ENCODE measurements at regions not wholly inside any gene's neighbourhood (a gene's known extent, or its start where the extent isn't known, plus 50 kb on each side); places are given as distances from the start of the nearest gene placed in this dataset.
"Not testable (repeated sequence)": the region's sequence is repeated elsewhere in the genome, so short reads cannot be mapped to it uniquely, and the experiment has no call there.

- no peak for DNase-seq
Measured at GRCh38 chr3:153268564-153269279, 106.7 kb downstream of the RAP2B start.

GRCh38 chr3:153269730-153270129, 107.7 kb downstream of the RAP2B start:
- DNase-seq: no peak

- DNase-seq: no peak
Measured at GRCh38 chr3:153273217-153273616, 111.2 kb downstream of the RAP2B start.

- DNase-seq: no peak
Measured at GRCh38 chr3:153273767-153274435, 111.9 kb downstream of the RAP2B start.

- no peak for DNase-seq
Measured at GRCh38 chr3:153274561-153274960, 112.5 kb downstream of the RAP2B start.

GRCh38 chr3:153275514-153275913, 113.5 kb downstream of the RAP2B start:
- DNase-seq: no peak

- no peak for DNase-seq
Measured at GRCh38 chr3:153277029-153277428, 115.0 kb downstream of the RAP2B start.

- not testable (repeated sequence) for DNase-seq
Measured at GRCh38 chr3:153281236-153281997, 119.4 kb downstream of the RAP2B start.

- DNase-seq: no peak
Measured at GRCh38 chr3:153282355-153282754, 120.3 kb downstream of the RAP2B start.

GRCh38 chr3:153284282-153284938, 122.4 kb downstream of the RAP2B start:
- DNase-seq: peak; percentile 22

GRCh38 chr3:153285194-153285641, 123.2 kb downstream of the RAP2B start:
- no peak for DNase-seq

GRCh38 chr3:153285982-153286381, 124.0 kb downstream of the RAP2B start:
- no peak for DNase-seq

GRCh38 chr3:153287017-153287416, 125.0 kb downstream of the RAP2B start:
- DNase-seq: no peak

GRCh38 chr3:153289334-153289808, 127.3 kb downstream of the RAP2B start:
- peak; percentile 40 for DNase-seq

- no peak for DNase-seq
Measured at GRCh38 chr3:153290268-153291015, 128.4 kb downstream of the RAP2B start.

- DNase-seq: no peak
Measured at GRCh38 chr3:153291059-153291685, 129.1 kb downstream of the RAP2B start.

- no peak for DNase-seq
Measured at GRCh38 chr3:153293265-153293664, 131.2 kb downstream of the RAP2B start.

- no peak for DNase-seq
Measured at GRCh38 chr3:153295901-153296300, 133.9 kb downstream of the RAP2B start.

- DNase-seq: no peak
Measured at GRCh38 chr3:153305189-153305588, 143.2 kb downstream of the RAP2B start.

GRCh38 chr3:153311541-153311940, 149.5 kb downstream of the RAP2B start:
- DNase-seq: no peak

- DNase-seq: no peak
Measured at GRCh38 chr3:153313302-153313965, 151.4 kb downstream of the RAP2B start.

Measured in GDM1 (cell line).